ENCODE measurements at regions not wholly inside any gene's neighbourhood (a gene's known extent, or its start where the extent isn't known, plus 50 kb on each side); places are given as distances from the start of the nearest gene placed in this dataset.

- Histone ChIP-seq H3K4me3 (no peak overlapping the region), H3K27ac (no peak overlapping the region), H3K36me3 (no peaks in the 10 kb centered on the region), H3K9me3 (peaks cover 0 to 25% (median 2%) of the 10 kb centered on the region in 8 donors), H3K4me1 (no peaks in the 10 kb centered on the region), H3K27me3 (replicated peaks in 1 of 7) (no peaks in the 10 kb centered on the region)
- no peak for TF ChIP-seq POLR2AphosphoS5 (IDR thresholded peaks at IDR 0.05)
- no peak for TF ChIP-seq CTCF (IDR thresholded peaks at IDR 0.05 in 8 of 11, conservative IDR thresholded peaks at IDR 0.05 in 3 of 11)
- no peak for TF ChIP-seq POLR2A (IDR thresholded peaks at IDR 0.05)
- no peak for DNase-seq
- 80 to 91% (median 85%) methylated on average over 1 of the region's 1 CpG for WGBS, 5 donors
- intact Hi-C loops (cut with DNase I; ENCODE audit: low total_unique reads) = no loop called here
Observed at GRCh38 chr5:13143630-13144029, 800.9 kb downstream of the DNAH5 start.

- no peaks in the 10 kb centered on the region for H3K27me3 ChIP-seq (replicated peaks in 1 of 7)
- intact Hi-C loops (cut with DNase I; ENCODE audit: low total_unique reads) = no loop called here
- peaks cover 0 to 21% (median 2%) of the 10 kb centered on the region in 8 donors for H3K9me3 ChIP-seq
- no peaks in the 10 kb centered on the region for H3K36me3 ChIP-seq
- no peak for TF ChIP-seq POLR2A (IDR thresholded peaks at IDR 0.05)
- TF ChIP-seq CTCF (IDR thresholded peaks at IDR 0.05 in 8 of 11, conservative IDR thresholded peaks at IDR 0.05 in 3 of 11) = no peak
- no peak for TF ChIP-seq POLR2AphosphoS5 (IDR thresholded peaks at IDR 0.05)
- H3K27ac ChIP-seq = no peak overlapping the region
- no peak for DNase-seq
- no peak overlapping the region for H3K4me3 ChIP-seq
- H3K4me1 ChIP-seq = no peaks in the 10 kb centered on the region
Observed at GRCh38 chr5:13143214-13143613, 801.3 kb downstream of the DNAH5 start.

- TF ChIP-seq POLR2AphosphoS5 (IDR thresholded peaks at IDR 0.05) (no peak), POLR2A (IDR thresholded peaks at IDR 0.05) (no peak)
- H3K9me3 ChIP-seq = peaks cover 0 to 32% (median 15%) of the 10 kb centered on the region in 8 donors
- WGBS, 5 donors = 88 to 96% (median 93%) methylated on average over 2 of the region's 2 CpGs
- no peak overlapping the region for H3K27ac ChIP-seq
- intact Hi-C loops (cut with DNase I; ENCODE audit: low total_unique reads) = no loop called here
- H3K4me3 ChIP-seq = no peak overlapping the region
- H3K36me3 ChIP-seq = no peaks in the 10 kb centered on the region
- no peaks in the 10 kb centered on the region for H3K4me1 ChIP-seq
- no peak for DNase-seq
- H3K27me3 ChIP-seq (replicated peaks in 1 of 7) = no peaks in the 10 kb centered on the region
Observed at GRCh38 chr5:13133951-13134350, 810.5 kb downstream of the DNAH5 start.

- no peak for DNase-seq
- TF ChIP-seq POLR2AphosphoS5 (IDR thresholded peaks at IDR 0.05) (no peak), POLR2A (IDR thresholded peaks at IDR 0.05) (no peak), CTCF (IDR thresholded peaks at IDR 0.05 in 8 of 11, conservative IDR thresholded peaks at IDR 0.05 in 3 of 11) (no peak)
- no peak overlapping the region for H3K4me3 ChIP-seq
- H3K4me1 ChIP-seq = no peaks in the 10 kb centered on the region
- no peak overlapping the region for H3K27ac ChIP-seq
- WGBS, 5 donors = 69 to 79% (median 70%) methylated on average over 1 of the region's 1 CpG
- intact Hi-C loops (cut with DNase I; ENCODE audit: low total_unique reads) = no loop called here
- no peaks in the 10 kb centered on the region for H3K36me3 ChIP-seq
- peaks cover 0 to 8% (median 4%) of the 10 kb centered on the region in 8 donors for H3K9me3 ChIP-seq
- no peaks in the 10 kb centered on the region for H3K27me3 ChIP-seq (replicated peaks in 1 of 7)
Observed at GRCh38 chr5:13115476-13115875, 829.0 kb downstream of the DNAH5 start.

GRCh38 chr5:13108265-13108664, 836.2 kb downstream of the DNAH5 start:
- Histone ChIP-seq H3K27ac (no peak overlapping the region), H3K36me3 (no peaks in the 10 kb centered on the region), H3K9me3 (peaks cover 0 to 7% (median 2%) of the 10 kb centered on the region in 8 donors), H3K4me1 (no peaks in the 10 kb centered on the region), H3K27me3 (replicated peaks in 1 of 7) (no peaks in the 10 kb centered on the region), H3K4me3 (no peak overlapping the region)
- no peak for DNase-seq
- no peak for TF ChIP-seq CTCF (IDR thresholded peaks at IDR 0.05 in 8 of 11, conservative IDR thresholded peaks at IDR 0.05 in 3 of 11)
- no peak for TF ChIP-seq POLR2AphosphoS5 (IDR thresholded peaks at IDR 0.05)
- no peak for TF ChIP-seq POLR2A (IDR thresholded peaks at IDR 0.05)
- 72 to 77% (median 75%) methylated on average over 5 of the region's 5 CpGs for WGBS, 5 donors
- intact Hi-C loops (cut with DNase I; ENCODE audit: low total_unique reads) = no loop called here
